ENCODE measurements at regions not wholly inside any gene's neighbourhood (a gene's known extent, or its start where the extent isn't known, plus 50 kb on each side); places are given as distances from the start of the nearest gene placed in this dataset.

DNA sequence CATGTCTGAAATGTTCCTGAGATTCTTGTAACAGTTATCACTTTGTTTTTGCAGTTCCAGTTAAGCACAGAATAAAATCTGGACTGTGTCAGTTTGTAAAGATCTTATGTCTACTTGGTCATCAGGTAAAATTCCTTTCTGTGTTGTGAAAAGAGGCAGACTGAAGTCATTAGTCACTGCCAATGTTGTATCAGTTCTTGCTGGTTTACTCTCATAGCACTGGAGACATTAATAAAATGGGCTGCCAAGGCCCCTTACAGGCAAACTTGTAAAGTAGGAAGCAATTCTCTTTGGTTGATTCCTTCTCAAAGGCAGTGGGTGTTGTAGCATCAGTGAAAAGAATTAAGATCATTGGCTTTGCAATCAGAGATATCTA, 61.4 kb upstream of the ST6GALNAC3 start:
- TF ChIP-seq EZH2 (IDR thresholded peaks at IDR 0.05; ENCODE audit: borderline replicate concordance, low read depth, low read length, severe bottlenecking) = no peak
- TF ChIP-seq, protein P1, sequence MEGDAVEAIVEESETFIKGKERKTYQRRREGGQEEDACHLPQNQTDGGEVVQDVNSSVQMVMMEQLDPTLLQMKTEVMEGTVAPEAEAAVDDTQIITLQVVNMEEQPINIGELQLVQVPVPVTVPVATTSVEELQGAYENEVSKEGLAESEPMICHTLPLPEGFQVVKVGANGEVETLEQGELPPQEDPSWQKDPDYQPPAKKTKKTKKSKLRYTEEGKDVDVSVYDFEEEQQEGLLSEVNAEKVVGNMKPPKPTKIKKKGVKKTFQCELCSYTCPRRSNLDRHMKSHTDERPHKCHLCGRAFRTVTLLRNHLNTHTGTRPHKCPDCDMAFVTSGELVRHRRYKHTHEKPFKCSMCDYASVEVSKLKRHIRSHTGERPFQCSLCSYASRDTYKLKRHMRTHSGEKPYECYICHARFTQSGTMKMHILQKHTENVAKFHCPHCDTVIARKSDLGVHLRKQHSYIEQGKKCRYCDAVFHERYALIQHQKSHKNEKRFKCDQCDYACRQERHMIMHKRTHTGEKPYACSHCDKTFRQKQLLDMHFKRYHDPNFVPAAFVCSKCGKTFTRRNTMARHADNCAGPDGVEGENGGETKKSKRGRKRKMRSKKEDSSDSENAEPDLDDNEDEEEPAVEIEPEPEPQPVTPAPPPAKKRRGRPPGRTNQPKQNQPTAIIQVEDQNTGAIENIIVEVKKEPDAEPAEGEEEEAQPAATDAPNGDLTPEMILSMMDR (IDR thresholded peaks at IDR 0.05; ENCODE audit: borderline replicate concordance, extremely low read depth, low read length, poor library complexity, severe bottlenecking) = no peak
- H3K79me2 ChIP-seq (ENCODE audit: insufficient read depth, low read length) = no peaks in the 10 kb centered on the region
- no peak overlapping the region for H3K27ac ChIP-seq (ENCODE audit: low read length)
- H3K4me3 ChIP-seq (ENCODE audit: low read depth in 1 of 2, low read length in 2 of 2) = no peak overlapping the region
- no peak for DNase-seq
- H3K9me3 ChIP-seq (ENCODE audit: insufficient read depth, low read length, severe bottlenecking) = no peaks in the 10 kb centered on the region
- no peak for ATAC-seq (ENCODE audit: insufficient read depth, low read depth)
- no peaks in the 10 kb centered on the region for H3K27me3 ChIP-seq (ENCODE audit: insufficient read depth, low read length, poor library complexity)
- no peaks in the 10 kb centered on the region for H3K36me3 ChIP-seq (ENCODE audit: insufficient read depth, low read length)
- H2AFZ ChIP-seq (ENCODE audit: low read depth, low read length) = no peak overlapping the region
- no peak overlapping the region for H3K4me2 ChIP-seq (ENCODE audit: insufficient read depth, low read length)
- no peaks in the 10 kb centered on the region for H3K4me1 ChIP-seq (ENCODE audit: insufficient read depth, low read length)
- H3K9ac ChIP-seq (ENCODE audit: low read depth, low read length) = no peak overlapping the region
- H4K20me1 ChIP-seq (ENCODE audit: insufficient read depth, low read length) = no peaks in the 10 kb centered on the region

DNA sequence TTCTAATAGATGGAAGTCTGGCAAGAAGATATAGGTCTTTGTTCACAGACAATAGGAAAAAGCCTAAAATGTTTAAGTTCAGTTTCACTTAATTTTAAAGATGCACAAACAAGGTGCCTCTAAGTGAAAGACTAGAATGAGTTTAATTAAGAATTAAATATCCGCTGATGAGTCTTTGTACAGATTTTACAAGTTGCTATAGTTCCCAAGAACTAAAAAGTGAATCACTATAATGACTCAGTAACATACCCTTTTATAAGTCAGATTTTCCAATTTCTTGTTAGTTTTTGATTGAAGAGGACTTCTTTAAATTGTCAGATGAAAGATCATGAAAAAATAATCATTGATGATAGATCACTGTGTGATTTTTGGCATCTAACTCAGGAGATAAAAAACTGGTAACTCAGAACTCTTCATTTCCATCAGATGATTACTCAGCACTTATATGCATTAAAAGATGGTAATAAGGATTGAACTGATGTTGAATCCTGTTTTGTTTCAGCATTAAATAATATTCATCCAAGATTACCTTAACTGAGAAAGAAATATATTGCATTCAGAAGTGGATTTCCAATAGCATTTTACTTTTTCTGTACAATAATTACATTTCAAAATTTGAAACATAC, 59.0 kb upstream of the ST6GALNAC3 start:
- H3K4me3 ChIP-seq (ENCODE audit: low read depth in 1 of 2, low read length in 2 of 2) = no peak overlapping the region
- H3K9ac ChIP-seq (ENCODE audit: low read depth, low read length) = no peak overlapping the region
- ATAC-seq (ENCODE audit: insufficient read depth, low read depth) (no peak), DNase-seq (no peak)
- no peak overlapping the region for H3K4me2 ChIP-seq (ENCODE audit: insufficient read depth, low read length)
- H3K36me3 ChIP-seq (ENCODE audit: insufficient read depth, low read length) = no peaks in the 10 kb centered on the region
- H3K79me2 ChIP-seq (ENCODE audit: insufficient read depth, low read length) = no peaks in the 10 kb centered on the region
- H3K4me1 ChIP-seq (ENCODE audit: insufficient read depth, low read length) = no peaks in the 10 kb centered on the region
- H4K20me1 ChIP-seq (ENCODE audit: insufficient read depth, low read length) = no peaks in the 10 kb centered on the region
- H3K27ac ChIP-seq (ENCODE audit: low read length) = no peak overlapping the region
- TF ChIP-seq EZH2 (IDR thresholded peaks at IDR 0.05; ENCODE audit: borderline replicate concordance, low read depth, low read length, severe bottlenecking) = no peak
- TF ChIP-seq, protein P1 (IDR thresholded peaks at IDR 0.05; ENCODE audit: borderline replicate concordance, extremely low read depth, low read length, poor library complexity, severe bottlenecking) = no peak
- no peak overlapping the region for H2AFZ ChIP-seq (ENCODE audit: low read depth, low read length)
- no peaks in the 10 kb centered on the region for H3K27me3 ChIP-seq (ENCODE audit: insufficient read depth, low read length, poor library complexity)
- H3K9me3 ChIP-seq (ENCODE audit: insufficient read depth, low read length, severe bottlenecking) = no peaks in the 10 kb centered on the region

DNA sequence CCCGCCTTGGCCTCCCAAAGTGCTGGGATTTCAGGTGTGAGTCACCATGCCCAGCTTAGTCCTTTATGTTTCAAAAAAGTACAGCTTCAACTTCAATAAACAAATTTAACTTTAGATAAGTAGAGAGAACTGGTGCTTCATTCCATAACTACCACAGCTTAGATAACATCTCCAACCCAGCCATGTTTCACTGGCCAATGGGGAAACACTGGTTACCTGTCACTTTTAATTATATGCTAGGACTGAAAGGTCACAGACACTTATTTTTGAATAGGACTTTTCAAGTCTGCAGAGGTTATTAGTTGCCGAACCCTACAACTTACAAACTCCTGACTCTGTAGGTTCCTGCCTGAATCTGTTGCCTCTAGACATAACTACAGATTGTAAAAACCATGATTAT, 56.5 kb upstream of the ST6GALNAC3 start:
- no peaks in the 10 kb centered on the region for H3K9me3 ChIP-seq (ENCODE audit: insufficient read depth, low read length, severe bottlenecking)
- no peaks in the 10 kb centered on the region for H3K27me3 ChIP-seq (ENCODE audit: insufficient read depth, low read length, poor library complexity)
- H3K79me2 ChIP-seq (ENCODE audit: insufficient read depth, low read length) = no peaks in the 10 kb centered on the region
- TF ChIP-seq, protein P1 (IDR thresholded peaks at IDR 0.05; ENCODE audit: borderline replicate concordance, extremely low read depth, low read length, poor library complexity, severe bottlenecking) = no peak
- no peak for TF ChIP-seq EZH2 (IDR thresholded peaks at IDR 0.05; ENCODE audit: borderline replicate concordance, low read depth, low read length, severe bottlenecking)
- H3K27ac ChIP-seq (ENCODE audit: low read length) = no peak overlapping the region
- H4K20me1 ChIP-seq (ENCODE audit: insufficient read depth, low read length) = no peaks in the 10 kb centered on the region
- H3K4me2 ChIP-seq (ENCODE audit: insufficient read depth, low read length) = no peak overlapping the region
- no peak overlapping the region for H2AFZ ChIP-seq (ENCODE audit: low read depth, low read length)
- H3K4me3 ChIP-seq (ENCODE audit: low read depth in 1 of 2, low read length in 2 of 2) = no peak overlapping the region
- DNase-seq = no peak
- no peak overlapping the region for H3K9ac ChIP-seq (ENCODE audit: low read depth, low read length)
- no peak for ATAC-seq (ENCODE audit: insufficient read depth, low read depth)
- H3K4me1 ChIP-seq (ENCODE audit: insufficient read depth, low read length) = no peaks in the 10 kb centered on the region
- no peaks in the 10 kb centered on the region for H3K36me3 ChIP-seq (ENCODE audit: insufficient read depth, low read length)

Data from DND-41 (cell line).